ENCODE measurements at regions not wholly inside any gene's neighbourhood (a gene's known extent, or its start where the extent isn't known, plus 50 kb on each side); places are given as distances from the start of the nearest gene placed in this dataset.

DNA sequence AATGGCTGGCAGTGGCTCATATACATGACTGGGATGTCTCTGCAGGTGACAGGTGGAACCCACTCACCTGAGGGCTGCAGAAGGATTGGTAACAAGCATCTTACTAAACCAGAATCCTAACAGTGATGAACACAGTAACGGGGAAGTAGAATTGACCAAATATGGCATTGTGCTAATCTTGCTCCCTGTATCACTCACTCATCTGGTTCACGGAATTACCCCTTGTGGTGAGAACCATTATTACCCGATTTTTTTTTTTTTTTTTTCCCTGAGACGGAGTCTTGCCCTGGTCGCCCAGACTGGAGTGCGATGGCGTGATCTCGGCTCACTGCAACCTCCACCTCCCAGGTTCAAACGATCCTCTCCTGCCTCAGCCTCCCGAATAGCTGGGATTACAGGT lies 69.5 kb downstream of the PTPRS start:
- in situ Hi-C loops (cut with HindIII; ENCODE audit: extremely low pct_ligation_motif_present, low pct_unique_long_range_greater_than_20kb): no loop called here
- Histone ChIP-seq H3K4me2 (ENCODE audit: low read depth, low read length) (no peak overlapping the region), H2AFZ (ENCODE audit: low read length) (no peak overlapping the region), H3K79me2 (ENCODE audit: insufficient read depth, low read length) (no peaks in the 10 kb centered on the region), H4K20me1 (ENCODE audit: insufficient read depth, low read length) (no peaks in the 10 kb centered on the region), H3K27me3 (ENCODE audit: control insufficient read depth in 1 of 2, insufficient read depth in 2 of 2, low read length in 2 of 2) (no peaks in the 10 kb centered on the region), H3K9me3 (ENCODE audit: low read length) (no peaks in the 10 kb centered on the region), H3K4me1 (ENCODE audit: insufficient read depth, low read length) (no peaks in the 10 kb centered on the region), H3K9ac (ENCODE audit: insufficient read depth, low read depth, low read length) (no peak overlapping the region), H3K4me3 (replicated peaks in 1 of 3; ENCODE audit: insufficient read depth in 1 of 3, low read depth in 2 of 3, low read length in 3 of 3) (no peak overlapping the region), H3K36me3 (replicated peaks in 1 of 2; ENCODE audit: control insufficient read depth in 1 of 2, insufficient read depth in 2 of 2, low read length in 2 of 2) (peaks cover 17 to 21% of the 10 kb centered on the region in 2 experiments; a peak in 4 of 5 replicates), H3K27ac (ENCODE audit: extremely low read length, insufficient read depth, low read length) (no peak overlapping the region)
- TF ChIP-seq ELF4 (CRISPR knock-in tag; IDR thresholded peaks at IDR 0.05; ENCODE audit: borderline replicate concordance): no peak
- TF ChIP-seq ZNF362 (CRISPR knock-in tag; IDR thresholded peaks at IDR 0.05; ENCODE audit: borderline replicate concordance): 0 out of 2 replicates have a peak, but pooled peaks have one; percentile 11
- peak; percentile 61; the same call in 1 of the 2 replicates for TF ChIP-seq SRF (IDR thresholded peaks at IDR 0.05; ENCODE audit: low read depth, low read length)
- FAIRE-seq: no peak
- CTCF ChIA-PET (ENCODE audit: low intra/inter-chr PET ratio, low total read pairs): no interaction called here
- BruUV-seq (replicated peaks): TSS peak; percentile 55
- POLR2A ChIA-PET: no interaction called here
- no peak for DNase-seq (ENCODE audit: low spot score)
- intact Hi-C loops (cut with micrococcal nuclease; ENCODE audit: unreplicated experiment): no loop called here
- no peak for ATAC-seq
- WGBS (ENCODE audit: low lambda C conversion rate): 86% methylated on average over 10 of the region's 10 CpGs

GRCh38 chr19:5269926-5270325 lies 70.7 kb downstream of the PTPRS start:
- Histone ChIP-seq H3K4me2 (ENCODE audit: low read depth, low read length) (no peak overlapping the region), H3K4me3 (replicated peaks in 1 of 3; ENCODE audit: insufficient read depth in 1 of 3, low read depth in 2 of 3, low read length in 3 of 3) (no peak overlapping the region), H3K36me3 (replicated peaks in 1 of 2; ENCODE audit: control insufficient read depth in 1 of 2, insufficient read depth in 2 of 2, low read length in 2 of 2) (peaks cover 17 to 21% of the 10 kb centered on the region in 2 experiments; a peak in 4 of 5 replicates), H3K4me1 (ENCODE audit: insufficient read depth, low read length) (no peaks in the 10 kb centered on the region), H3K9me3 (ENCODE audit: low read length) (no peaks in the 10 kb centered on the region), H3K27ac (ENCODE audit: extremely low read length, insufficient read depth, low read length) (no peak overlapping the region), H2AFZ (ENCODE audit: low read length) (no peak overlapping the region), H3K27me3 (ENCODE audit: control insufficient read depth in 1 of 2, insufficient read depth in 2 of 2, low read length in 2 of 2) (no peaks in the 10 kb centered on the region), H3K79me2 (ENCODE audit: insufficient read depth, low read length) (no peaks in the 10 kb centered on the region), H4K20me1 (ENCODE audit: insufficient read depth, low read length) (no peaks in the 10 kb centered on the region), H3K9ac (ENCODE audit: insufficient read depth, low read depth, low read length) (no peak overlapping the region)
- ATAC-seq: no peak
- intact Hi-C loops (cut with micrococcal nuclease; ENCODE audit: unreplicated experiment): no loop called here
- BruUV-seq (replicated peaks): no TSS peak
- in situ Hi-C loops (cut with HindIII; ENCODE audit: extremely low pct_ligation_motif_present, low pct_unique_long_range_greater_than_20kb): no loop called here
- no peak for TF ChIP-seq ZNF510 (CRISPR knock-in tag; IDR thresholded peaks at IDR 0.05; ENCODE audit: low read depth)
- no peak for TF ChIP-seq ZMYM3 (CRISPR knock-in tag; IDR thresholded peaks at IDR 0.05)
- TF ChIP-seq ZNF83 (CRISPR knock-in tag; IDR thresholded peaks at IDR 0.05; ENCODE audit: borderline replicate concordance): no peak
- no peak for TF ChIP-seq KLF13 (CRISPR knock-in tag; IDR thresholded peaks at IDR 0.05)
- TF ChIP-seq ZMAT5 (CRISPR knock-in tag; IDR thresholded peaks at IDR 0.05; ENCODE audit: borderline replicate concordance, low read depth): no peak
- no peak for TF ChIP-seq EZH2 (conservative IDR thresholded peaks at IDR 0.05; ENCODE audit: low read depth, low read length)
- TF ChIP-seq HES4 (CRISPR knock-in tag; IDR thresholded peaks at IDR 0.05; ENCODE audit: borderline replicate concordance): no peak
- no peak for TF ChIP-seq JUN (CRISPR knock-in tag; IDR thresholded peaks at IDR 0.05)
- TF ChIP-seq ZFX (CRISPR knock-in tag; IDR thresholded peaks at IDR 0.05; ENCODE audit: low read depth): no peak
- TF ChIP-seq BCL6 (CRISPR knock-in tag; IDR thresholded peaks at IDR 0.05): no peak
- TF ChIP-seq, protein P1, sequence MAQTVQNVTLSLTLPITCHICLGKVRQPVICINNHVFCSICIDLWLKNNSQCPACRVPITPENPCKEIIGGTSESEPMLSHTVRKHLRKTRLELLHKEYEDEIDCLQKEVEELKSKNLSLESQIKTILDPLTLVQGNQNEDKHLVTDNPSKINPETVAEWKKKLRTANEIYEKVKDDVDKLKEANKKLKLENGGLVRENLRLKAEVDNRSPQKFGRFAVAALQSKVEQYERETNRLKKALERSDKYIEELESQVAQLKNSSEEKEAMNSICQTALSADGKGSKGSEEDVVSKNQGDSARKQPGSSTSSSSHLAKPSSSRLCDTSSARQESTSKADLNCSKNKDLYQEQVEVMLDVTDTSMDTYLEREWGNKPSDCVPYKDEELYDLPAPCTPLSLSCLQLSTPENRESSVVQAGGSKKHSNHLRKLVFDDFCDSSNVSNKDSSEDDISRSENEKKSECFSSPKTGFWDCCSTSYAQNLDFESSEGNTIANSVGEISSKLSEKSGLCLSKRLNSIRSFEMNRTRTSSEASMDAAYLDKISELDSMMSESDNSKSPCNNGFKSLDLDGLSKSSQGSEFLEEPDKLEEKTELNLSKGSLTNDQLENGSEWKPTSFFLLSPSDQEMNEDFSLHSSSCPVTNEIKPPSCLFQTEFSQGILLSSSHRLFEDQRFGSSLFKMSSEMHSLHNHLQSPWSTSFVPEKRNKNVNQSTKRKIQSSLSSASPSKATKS (CRISPR knock-in tag; IDR thresholded peaks at IDR 0.05): no peak
- no peak for TF ChIP-seq ZNF264 (CRISPR knock-in tag; IDR thresholded peaks at IDR 0.05)
- no peak for TF ChIP-seq SAP130 (CRISPR knock-in tag; IDR thresholded peaks at IDR 0.05; ENCODE audit: low read depth)
- TF ChIP-seq SKI (IDR thresholded peaks at IDR 0.05; ENCODE audit: partially characterized antibody): no peak
- TF ChIP-seq TBX2 (CRISPR knock-in tag; IDR thresholded peaks at IDR 0.05; ENCODE audit: borderline replicate concordance): no peak
- no peak for DNase-seq (ENCODE audit: low spot score)
- WGBS (ENCODE audit: low lambda C conversion rate): 93% methylated on average over 9 of the region's 9 CpGs
- FAIRE-seq: no peak
- ChIA-PET POLR2A (no interaction called here), CTCF (ENCODE audit: low intra/inter-chr PET ratio, low total read pairs) (no interaction called here)

Data from HepG2 (cell line).